Ectodermal cell (in vitro differentiated cells): ENCODE measurements at regions not wholly inside any gene's neighbourhood (a gene's known extent, or its start where the extent isn't known, plus 50 kb on each side); places are given as distances from the start of the nearest gene placed in this dataset.

Experiments used
- H3K27ac ChIP-seq: 2 replicates; pipeline ENCODE4 v1.7.0; 2013; ENCODE audit warnings: mild to moderate bottlenecking, low read depth, low read length; ENCODE audit not compliant: insufficient read depth, poor library complexity, severe bottlenecking
- H3K27me3 ChIP-seq: 2 replicates; pipeline ENCODE4 v1.7.0; 2013; ENCODE audit warnings: mild to moderate bottlenecking, low read length; ENCODE audit not compliant: insufficient read depth, control insufficient read depth, poor library complexity, severe bottlenecking
- H3K36me3 ChIP-seq: one replicate; pipeline ENCODE4 v1.7.0; 2013; ENCODE audit warnings: low read length; ENCODE audit not compliant: control insufficient read depth, insufficient read depth
- H3K4me1 ChIP-seq: one replicate; pipeline ENCODE4 v1.7.0; 2013; ENCODE audit warnings: low read length; ENCODE audit not compliant: control insufficient read depth, insufficient read depth
- H3K4me3 ChIP-seq: 2 replicates; pipeline ENCODE4 v1.7.0; 2013; ENCODE audit warnings: low read depth, low read length, control low read depth; ENCODE audit not compliant: insufficient read depth
- H3K9me3 ChIP-seq: 2 replicates; pipeline ENCODE4 v1.7.0; 2013; ENCODE audit warnings: mild to moderate bottlenecking, low read length, moderate library complexity; ENCODE audit not compliant: control insufficient read depth
- WGBS, 2 experiments: methylation state at CpG; one replicate each; pipeline ENCODE4 v1.1.7; 2013; ENCODE audit warnings: missing lambda C conversion rate in 2 of 2; 5-methylcytosine and 5-hydroxymethylcytosine counted together

DNA sequence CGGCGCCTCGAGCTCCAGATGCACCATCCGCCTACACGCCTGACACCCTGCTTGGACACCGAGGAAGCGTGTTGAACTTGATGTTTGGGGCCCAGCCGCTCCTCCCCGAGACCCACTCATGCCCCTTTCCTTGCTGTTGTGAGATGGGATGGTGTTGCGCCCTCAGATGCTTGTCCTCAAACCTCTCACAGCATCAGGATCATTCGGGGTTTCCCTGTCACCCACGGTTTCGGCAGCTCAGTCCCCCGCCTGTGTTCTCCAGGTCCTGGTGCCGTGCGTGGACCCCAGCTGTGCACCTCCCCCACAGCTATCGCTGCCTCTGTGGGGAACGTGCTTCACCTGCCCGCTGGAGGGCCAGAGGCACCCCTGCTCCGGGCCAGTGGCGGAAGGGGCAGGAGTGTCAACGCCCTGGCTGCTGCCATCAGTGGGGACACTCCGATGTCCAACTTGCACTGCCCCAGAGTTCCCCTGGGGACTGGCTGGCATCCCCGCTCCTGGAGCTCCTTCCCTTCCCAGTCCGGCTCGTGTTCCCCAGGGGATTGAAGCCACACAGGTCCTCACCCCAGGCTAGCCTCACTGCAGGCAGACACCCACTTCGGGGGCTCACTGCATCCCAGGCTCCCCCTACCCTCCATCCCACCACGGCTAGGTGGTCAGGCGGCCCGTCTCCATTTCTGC, 82.3 kb upstream of the ADRA2C start:
- Histone ChIP-seq H3K27me3 (no peaks in the 10 kb centered on the region), H3K4me1 (no peaks in the 10 kb centered on the region), H3K4me3 (no peak overlapping the region), H3K9me3 (no peaks in the 10 kb centered on the region), H3K27ac (no peak overlapping the region), H3K36me3 (no peaks in the 10 kb centered on the region)
- WGBS, 2 experiments = 91 to 93% methylated on average over 30 of the region's 30 CpGs

DNA sequence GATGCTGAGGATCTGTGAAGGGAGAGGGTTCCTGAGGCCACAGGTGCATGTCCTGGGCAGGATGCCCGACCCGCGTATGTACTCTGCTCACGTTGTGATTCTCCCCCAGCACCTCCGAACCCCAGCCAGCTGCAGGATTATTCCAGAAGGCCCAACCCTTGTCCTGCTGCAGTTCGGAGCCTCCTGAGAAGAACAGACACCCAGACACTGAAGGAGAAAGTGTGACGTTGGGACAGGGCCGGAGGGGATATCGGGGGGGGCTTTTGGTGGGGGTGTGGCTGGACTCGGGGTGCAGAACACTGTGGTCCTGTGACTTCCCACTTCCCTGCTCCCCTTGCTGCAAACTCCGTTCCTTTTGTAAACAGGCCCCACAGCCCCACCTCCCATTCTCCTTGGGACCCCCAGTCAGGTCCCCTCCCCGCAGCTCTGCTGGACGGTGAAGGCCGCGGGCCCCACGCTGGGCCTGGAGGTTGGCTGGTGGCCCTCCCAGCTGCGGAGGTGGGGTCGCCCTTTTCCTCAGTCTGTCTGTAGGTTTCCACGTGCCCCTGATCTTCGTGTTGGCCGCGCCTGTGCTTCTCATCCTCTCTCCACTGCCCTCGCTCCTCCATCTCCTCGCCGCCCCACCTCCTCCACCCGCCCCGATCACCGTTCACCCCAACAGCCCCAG, 83.0 kb upstream of the ADRA2C start:
- H3K9me3 ChIP-seq = no peaks in the 10 kb centered on the region
- H3K4me1 ChIP-seq = no peaks in the 10 kb centered on the region
- no peaks in the 10 kb centered on the region for H3K36me3 ChIP-seq
- no peak overlapping the region for H3K4me3 ChIP-seq
- WGBS, 2 experiments = 93 to 94% methylated on average over 28 of the region's 28 CpGs
- no peaks in the 10 kb centered on the region for H3K27me3 ChIP-seq
- no peak overlapping the region for H3K27ac ChIP-seq

DNA sequence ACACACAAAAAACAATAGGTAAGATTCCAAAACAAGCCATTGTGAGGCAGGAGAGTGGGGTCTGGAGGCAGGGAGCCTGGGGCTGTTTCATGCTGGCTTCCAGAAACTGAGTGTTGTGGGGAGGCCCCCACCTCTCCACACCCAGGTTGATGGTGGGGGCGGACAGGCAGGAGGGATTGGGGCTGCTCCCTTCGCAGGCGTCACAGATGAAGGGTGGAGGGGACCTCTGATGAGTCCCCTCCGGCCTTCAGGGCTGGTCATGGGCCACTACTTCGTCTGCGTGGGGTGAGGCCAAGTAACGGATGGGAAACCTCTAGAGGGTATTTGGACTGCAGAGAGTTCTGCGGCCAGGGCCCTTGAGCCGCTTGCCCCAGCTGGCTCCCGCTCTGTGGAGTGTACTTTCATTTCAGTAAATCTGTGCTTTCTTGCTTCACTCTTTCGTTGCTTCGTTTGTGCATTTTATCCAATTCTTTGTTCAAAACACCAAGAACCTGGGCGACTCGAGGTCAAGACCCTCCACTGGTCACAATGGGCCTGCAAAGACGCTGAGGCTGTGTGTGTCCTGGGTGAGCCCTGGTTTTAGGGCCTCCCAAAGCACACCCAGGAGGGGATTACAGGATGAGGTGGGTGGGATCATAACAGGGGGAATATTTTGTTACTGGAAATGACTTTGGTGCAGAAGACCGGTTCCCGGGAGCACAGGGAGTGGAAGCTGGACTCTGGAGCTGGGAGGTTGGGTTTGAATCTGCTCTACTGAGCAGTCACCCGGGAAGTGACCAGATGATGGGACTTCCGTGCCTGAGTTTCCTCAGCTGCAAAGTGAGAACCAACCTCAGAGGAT, 83.7 kb upstream of the ADRA2C start:
- Histone ChIP-seq H3K4me3 (no peak overlapping the region), H3K36me3 (no peaks in the 10 kb centered on the region), H3K9me3 (no peaks in the 10 kb centered on the region), H3K4me1 (peaks cover 3% of the 10 kb centered on the region), H3K27me3 (no peaks in the 10 kb centered on the region), H3K27ac (no peak overlapping the region)
- WGBS, 2 experiments = 92% methylated on average over 19 of the region's 19 CpGs

DNA sequence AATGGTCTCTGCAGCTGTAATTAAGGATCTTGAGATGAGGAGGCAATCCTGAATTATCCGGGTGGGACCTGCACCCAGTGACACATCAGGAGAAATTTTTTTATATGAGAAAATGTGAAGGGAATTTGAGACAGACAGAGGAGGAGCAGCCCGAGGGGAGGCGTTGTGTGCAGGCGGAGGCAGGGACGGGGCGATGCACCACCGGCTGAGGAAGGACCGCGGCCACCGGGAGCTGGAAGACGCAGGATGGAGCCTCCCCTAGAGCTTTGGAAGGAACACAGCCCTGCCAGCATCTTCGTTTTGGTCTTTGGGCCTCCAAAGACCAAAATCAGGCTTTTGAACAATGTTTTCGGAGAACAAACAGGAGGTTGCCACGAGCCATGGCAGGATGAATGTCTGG, 85.0 kb upstream of the ADRA2C start:
- Histone ChIP-seq H3K9me3 (no peaks in the 10 kb centered on the region), H3K27me3 (no peaks in the 10 kb centered on the region), H3K27ac (no peak overlapping the region), H3K4me3 (no peak overlapping the region), H3K4me1 (peaks cover 15% of the 10 kb centered on the region), H3K36me3 (no peaks in the 10 kb centered on the region)
- WGBS, 2 experiments = 89 to 92% methylated on average over 14 of the region's 14 CpGs

- H3K27me3 ChIP-seq = no peaks in the 10 kb centered on the region
- H3K4me3 ChIP-seq = no peak overlapping the region
- H3K27ac ChIP-seq = no peak overlapping the region
- H3K36me3 ChIP-seq = no peaks in the 10 kb centered on the region
- 90 to 92% methylated on average over 16 of the region's 16 CpGs for WGBS, 2 experiments
- peaks cover 15% of the 10 kb centered on the region for H3K4me1 ChIP-seq
- H3K9me3 ChIP-seq = no peaks in the 10 kb centered on the region
Observed at GRCh38 chr4:3680656-3681055, 85.5 kb upstream of the ADRA2C start.

DNA sequence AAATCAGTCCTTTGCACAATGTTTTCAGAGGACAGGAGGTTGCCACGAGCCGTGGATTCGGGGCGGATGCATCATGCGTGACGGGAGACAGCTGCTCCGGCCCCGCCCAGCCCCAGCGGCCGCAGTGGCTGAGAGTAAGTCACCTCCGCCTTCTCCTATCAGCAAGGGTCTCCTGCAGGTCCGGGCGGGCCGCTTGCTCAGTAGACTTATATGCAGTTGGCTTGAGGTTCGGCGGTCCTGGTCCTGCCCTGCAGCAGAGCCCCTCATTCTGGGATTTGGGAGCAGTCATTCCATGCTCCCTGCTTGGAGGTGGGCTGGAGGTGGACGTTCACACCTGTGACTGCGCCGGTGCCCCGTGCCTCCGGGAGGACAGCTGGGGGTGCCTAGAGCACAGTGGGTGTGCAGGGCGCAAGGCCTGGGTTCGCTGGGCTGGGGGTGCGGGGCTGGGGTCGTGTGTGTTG, 86.3 kb upstream of the ADRA2C start:
- H3K4me1 ChIP-seq = peaks cover 15% of the 10 kb centered on the region
- WGBS, 2 experiments = 85% methylated on average over 24 to 25 of the region's 25 CpGs
- no peak overlapping the region for H3K4me3 ChIP-seq
- H3K36me3 ChIP-seq = no peaks in the 10 kb centered on the region
- H3K27ac ChIP-seq = no peak overlapping the region
- no peaks in the 10 kb centered on the region for H3K9me3 ChIP-seq
- no peaks in the 10 kb centered on the region for H3K27me3 ChIP-seq

GRCh38 chr4:3679071-3679825, 86.9 kb upstream of the ADRA2C start:
- no peak overlapping the region for H3K27ac ChIP-seq
- 92% methylated on average over 26 of the region's 26 CpGs for WGBS, 2 experiments

DNA sequence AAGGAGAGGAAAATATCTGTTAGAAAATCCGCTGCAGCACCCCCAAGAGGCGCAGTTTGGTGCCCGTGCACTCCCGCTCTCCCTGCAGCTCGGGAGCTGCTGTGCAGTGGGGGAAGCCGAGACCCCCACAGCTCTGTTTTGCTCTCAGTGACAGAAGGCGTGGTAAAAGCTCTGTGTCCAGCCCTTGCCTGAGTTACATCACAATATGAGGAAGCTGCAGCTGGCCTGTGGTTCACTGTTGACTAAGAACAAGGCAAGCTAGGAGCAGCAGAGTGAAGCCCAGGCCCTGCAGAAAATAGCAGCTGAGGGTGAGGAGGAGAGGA, 88.5 kb upstream of the ADRA2C start:
- Histone ChIP-seq H3K4me1 (peaks cover 15% of the 10 kb centered on the region), H3K36me3 (no peaks in the 10 kb centered on the region), H3K27me3 (no peaks in the 10 kb centered on the region), H3K9me3 (no peaks in the 10 kb centered on the region), H3K27ac (no peak overlapping the region), H3K4me3 (no peak overlapping the region)
- WGBS, 2 experiments = 60 to 67% methylated on average over 7 of the region's 7 CpGs

More at GRCh38 chr4:3679071-3679825, 86.9 kb upstream of the ADRA2C start:
- Histone ChIP-seq H3K27me3 (no peaks in the 10 kb centered on the region), H3K4me3 (no peak overlapping the region), H3K4me1 (peaks cover 15% of the 10 kb centered on the region), H3K9me3 (no peaks in the 10 kb centered on the region), H3K36me3 (no peaks in the 10 kb centered on the region)

DNA sequence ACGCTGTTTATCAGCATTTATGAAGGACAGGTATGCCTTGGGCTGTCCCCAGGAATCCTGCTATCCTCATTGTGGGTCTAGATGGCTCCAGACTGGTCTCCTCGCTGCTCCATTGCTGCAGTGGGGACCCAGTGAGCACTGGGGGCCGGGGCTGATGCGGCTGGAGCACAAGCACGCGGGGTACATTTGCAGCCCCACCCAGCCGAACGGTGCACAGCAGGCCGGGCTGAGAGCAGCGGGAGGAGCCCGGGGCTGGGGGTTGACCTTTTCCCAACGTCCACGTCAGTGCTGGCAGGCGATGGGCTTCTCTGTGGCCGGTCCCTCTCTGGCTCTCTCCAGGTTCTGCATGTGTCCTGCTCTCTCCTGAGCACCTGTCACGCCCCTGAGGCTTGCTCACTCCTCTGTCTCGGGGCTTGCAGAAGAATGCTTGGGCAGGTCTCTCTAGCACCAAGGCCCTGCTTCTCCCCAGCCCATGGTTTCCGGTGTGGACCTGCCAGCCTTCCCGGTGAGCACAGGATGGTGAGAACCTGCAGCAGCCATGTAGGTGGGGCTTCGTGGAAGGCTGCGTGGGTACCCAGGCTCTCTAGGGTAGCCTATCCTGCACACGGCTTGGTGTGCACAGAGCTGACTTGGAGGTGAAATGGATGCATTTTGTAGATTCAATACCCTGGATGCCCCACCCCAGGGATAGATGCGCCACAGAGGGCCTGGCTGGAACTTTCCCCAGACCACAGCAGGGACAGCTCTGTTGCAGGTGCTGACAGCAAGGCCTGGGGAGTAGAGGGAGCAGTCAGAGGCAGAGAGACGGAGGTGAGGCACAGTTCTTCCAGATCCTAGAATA, 89.1 kb upstream of the ADRA2C start:
- H3K36me3 ChIP-seq = no peaks in the 10 kb centered on the region
- H3K9me3 ChIP-seq = no peaks in the 10 kb centered on the region
- peaks cover 15% of the 10 kb centered on the region for H3K4me1 ChIP-seq
- no peaks in the 10 kb centered on the region for H3K27me3 ChIP-seq
- no peak overlapping the region for H3K27ac ChIP-seq
- H3K4me3 ChIP-seq = no peak overlapping the region
- 90 to 92% methylated on average over 24 of the region's 24 CpGs for WGBS, 2 experiments
